GM12872 (cell line): ENCODE measurements at regions not wholly inside any gene's neighbourhood (a gene's known extent, or its start where the extent isn't known, plus 50 kb on each side); places are given as distances from the start of the nearest gene placed in this dataset.

Source experiments
- CTCF ChIP-seq: IDR thresholded peaks from 3 replicates; pipeline ENCODE4 v1.5.1; 2011; ENCODE audit warnings: low read depth, mild to moderate bottlenecking, low read length, moderate library complexity; ENCODE audit not compliant: insufficient read depth

GRCh38 chr1:46878173-46878782 is 63.0 kb downstream of the CYP4A11 start:
- peak; percentile 50 for TF ChIP-seq CTCF

DNA sequence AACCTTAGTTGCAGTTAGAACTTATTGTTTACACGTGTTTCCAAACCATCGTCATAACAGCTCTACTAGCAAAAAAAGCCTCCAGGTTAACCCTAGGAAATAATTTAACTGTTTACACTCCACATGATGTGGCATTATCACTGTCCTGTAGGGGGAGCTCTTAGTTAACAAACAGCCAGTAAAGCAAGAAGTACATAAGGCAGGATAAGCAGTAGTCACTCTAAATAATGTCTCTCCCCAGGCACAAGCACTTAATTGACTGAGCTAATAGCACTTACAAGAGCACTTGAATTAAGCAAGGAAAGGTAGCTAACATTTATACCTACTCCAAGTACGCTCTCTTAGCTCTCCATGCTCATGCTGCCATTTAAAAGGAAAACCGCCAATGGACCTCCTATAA is 65.2 kb downstream of the CYP4A11 start:
- TF ChIP-seq CTCF = peak; percentile 39; the same call in 1 of the 3 replicates
